PFSK-1 (cell line): ENCODE measurements at regions not wholly inside any gene's neighbourhood (a gene's known extent, or its start where the extent isn't known, plus 50 kb on each side); places are given as distances from the start of the nearest gene placed in this dataset.

Experiments used
- FOXP2 ChIP-seq: optimal IDR thresholded peaks from 2 replicates; pipeline ENCODE3; 2011; ENCODE audit warnings: borderline replicate concordance, control low read depth, inconsistent platforms; ENCODE audit not compliant: insufficient read depth; ENCODE audit errors: extremely low read length, extremely low read depth
- POLR2AphosphoS5 ChIP-seq: IDR thresholded peaks from 2 replicates; pipeline ENCODE4 v1.6.1; 2012; ENCODE audit warnings: low read depth, mild to moderate bottlenecking, control low read depth, low read length, moderate library complexity
- SIN3A ChIP-seq: IDR thresholded peaks from 2 replicates; pipeline ENCODE4 v1.6.1; 2012; ENCODE audit warnings: mild to moderate bottlenecking, low read length, moderate library complexity, borderline replicate concordance; ENCODE audit not compliant: insufficient read depth
- TAF1 ChIP-seq: IDR thresholded peaks from 2 replicates; pipeline ENCODE4 v1.6.1; 2012; ENCODE audit warnings: low read length, control low read depth, borderline replicate concordance; ENCODE audit not compliant: insufficient read depth
- TF ChIP-seq, protein P1 (sequence below), 2 experiments: IDR thresholded peaks; 2 replicates each; pipeline versions ENCODE4 v1.6.1 to v1.8.0; 2011 to 2012; ENCODE audit warnings: low read depth in 2 of 2, low read length in 2 of 2, control low read depth in 1 of 2, inconsistent platforms in 1 of 2, mild to moderate bottlenecking in 1 of 2, moderate library complexity in 1 of 2; ENCODE audit not compliant: insufficient read depth in 1 of 2

DNA sequence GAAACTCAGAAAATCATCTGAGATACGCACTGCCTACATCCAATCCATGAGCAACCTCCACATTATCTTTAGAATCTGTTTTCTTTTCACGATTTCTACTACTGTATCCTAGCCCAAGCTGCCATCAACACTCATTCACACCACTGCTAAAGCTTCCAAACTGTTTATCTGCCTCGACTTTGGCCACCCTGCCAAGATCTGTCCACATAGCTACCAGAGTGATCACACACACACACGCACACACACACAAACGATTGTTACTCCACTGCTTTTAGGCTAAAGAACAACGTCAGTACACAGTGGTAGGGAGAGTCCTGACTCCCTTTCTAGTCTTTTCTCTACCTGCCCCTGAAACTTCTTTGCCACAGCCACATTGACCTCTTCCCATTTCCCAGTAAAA lies 142.0 kb downstream of the CCDC71L start:
- TF ChIP-seq TAF1, result no peak
- no peak for TF ChIP-seq FOXP2
- TF ChIP-seq POLR2AphosphoS5, result no peak
- TF ChIP-seq, protein P1, sequence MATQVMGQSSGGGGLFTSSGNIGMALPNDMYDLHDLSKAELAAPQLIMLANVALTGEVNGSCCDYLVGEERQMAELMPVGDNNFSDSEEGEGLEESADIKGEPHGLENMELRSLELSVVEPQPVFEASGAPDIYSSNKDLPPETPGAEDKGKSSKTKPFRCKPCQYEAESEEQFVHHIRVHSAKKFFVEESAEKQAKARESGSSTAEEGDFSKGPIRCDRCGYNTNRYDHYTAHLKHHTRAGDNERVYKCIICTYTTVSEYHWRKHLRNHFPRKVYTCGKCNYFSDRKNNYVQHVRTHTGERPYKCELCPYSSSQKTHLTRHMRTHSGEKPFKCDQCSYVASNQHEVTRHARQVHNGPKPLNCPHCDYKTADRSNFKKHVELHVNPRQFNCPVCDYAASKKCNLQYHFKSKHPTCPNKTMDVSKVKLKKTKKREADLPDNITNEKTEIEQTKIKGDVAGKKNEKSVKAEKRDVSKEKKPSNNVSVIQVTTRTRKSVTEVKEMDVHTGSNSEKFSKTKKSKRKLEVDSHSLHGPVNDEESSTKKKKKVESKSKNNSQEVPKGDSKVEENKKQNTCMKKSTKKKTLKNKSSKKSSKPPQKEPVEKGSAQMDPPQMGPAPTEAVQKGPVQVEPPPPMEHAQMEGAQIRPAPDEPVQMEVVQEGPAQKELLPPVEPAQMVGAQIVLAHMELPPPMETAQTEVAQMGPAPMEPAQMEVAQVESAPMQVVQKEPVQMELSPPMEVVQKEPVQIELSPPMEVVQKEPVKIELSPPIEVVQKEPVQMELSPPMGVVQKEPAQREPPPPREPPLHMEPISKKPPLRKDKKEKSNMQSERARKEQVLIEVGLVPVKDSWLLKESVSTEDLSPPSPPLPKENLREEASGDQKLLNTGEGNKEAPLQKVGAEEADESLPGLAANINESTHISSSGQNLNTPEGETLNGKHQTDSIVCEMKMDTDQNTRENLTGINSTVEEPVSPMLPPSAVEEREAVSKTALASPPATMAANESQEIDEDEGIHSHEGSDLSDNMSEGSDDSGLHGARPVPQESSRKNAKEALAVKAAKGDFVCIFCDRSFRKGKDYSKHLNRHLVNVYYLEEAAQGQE (IDR thresholded peaks at IDR 0.05; ENCODE audit: insufficient read depth in 1 of 2, low read depth in 2 of 2, low read length in 2 of 2), result no peak
- no peak for TF ChIP-seq SIN3A

DNA sequence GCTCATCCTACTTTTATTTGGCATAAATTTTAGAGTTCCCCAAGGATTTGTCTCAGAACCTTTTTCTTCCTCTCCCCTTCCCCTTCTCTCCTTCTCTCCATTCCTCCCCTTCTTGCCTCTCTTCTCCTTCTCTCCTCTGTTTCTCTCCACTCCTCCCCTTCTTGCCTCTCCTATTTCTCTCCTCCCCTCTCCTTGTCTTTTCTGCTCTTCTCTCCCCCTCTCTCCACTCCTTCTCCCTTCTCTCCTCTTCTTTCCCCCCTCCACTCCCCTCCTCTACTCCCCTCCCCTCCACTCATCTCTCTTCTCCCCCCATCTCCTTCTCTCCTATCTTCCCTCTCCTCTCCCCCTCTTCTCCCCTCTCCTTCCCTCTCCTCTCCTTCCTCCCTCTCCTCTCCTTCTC lies 142.7 kb downstream of the CCDC71L start:
- TF ChIP-seq TAF1, result no peak
- TF ChIP-seq FOXP2, result no peak
- no peak for TF ChIP-seq POLR2AphosphoS5
- TF ChIP-seq SIN3A, result no peak
- TF ChIP-seq, protein P1 (IDR thresholded peaks at IDR 0.05; ENCODE audit: insufficient read depth in 1 of 2, low read depth in 2 of 2, low read length in 2 of 2), result no peak

DNA sequence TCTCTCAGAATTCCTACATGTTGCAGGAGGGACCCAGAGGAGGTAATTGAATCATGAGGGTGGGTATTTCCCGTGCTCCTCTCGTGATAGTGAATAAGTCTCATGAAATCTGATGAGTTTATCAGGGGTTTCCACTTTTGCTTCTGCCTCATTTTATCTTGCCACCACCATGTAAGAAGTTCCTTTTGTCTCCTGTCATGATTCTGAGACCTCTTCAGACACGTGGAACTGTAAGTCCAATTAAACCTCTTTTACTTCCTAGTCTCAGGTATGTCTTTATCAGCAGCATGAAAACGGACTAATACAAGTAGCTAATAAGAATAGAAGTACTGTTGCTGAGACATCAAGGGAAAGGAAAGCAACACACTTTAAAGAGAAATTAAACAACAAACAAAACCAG lies 143.4 kb downstream of the CCDC71L start:
- TF ChIP-seq, protein P1 (IDR thresholded peaks at IDR 0.05; ENCODE audit: insufficient read depth in 1 of 2, low read depth in 2 of 2, low read length in 2 of 2), result no peak
- TF ChIP-seq POLR2AphosphoS5, result no peak

DNA sequence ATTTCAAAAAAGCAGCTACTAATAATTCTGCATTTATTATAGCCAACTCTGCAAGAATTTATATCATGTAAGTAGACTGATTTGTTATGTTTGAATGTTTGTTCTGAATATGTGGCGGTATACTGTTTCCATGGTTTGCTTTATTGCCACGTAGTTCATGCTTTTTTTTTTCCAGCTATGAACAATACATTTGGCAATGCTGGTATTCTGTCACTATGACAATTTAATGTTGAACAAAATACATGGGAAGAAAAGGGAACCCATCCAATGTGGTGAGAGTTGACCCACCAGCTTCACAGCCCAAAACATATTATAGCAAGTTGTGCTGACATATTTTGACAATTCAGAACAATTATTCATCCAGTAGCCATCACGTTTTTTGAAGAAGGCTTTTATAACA lies 145.6 kb downstream of the CCDC71L start:
- no peak for TF ChIP-seq FOXP2

DNA sequence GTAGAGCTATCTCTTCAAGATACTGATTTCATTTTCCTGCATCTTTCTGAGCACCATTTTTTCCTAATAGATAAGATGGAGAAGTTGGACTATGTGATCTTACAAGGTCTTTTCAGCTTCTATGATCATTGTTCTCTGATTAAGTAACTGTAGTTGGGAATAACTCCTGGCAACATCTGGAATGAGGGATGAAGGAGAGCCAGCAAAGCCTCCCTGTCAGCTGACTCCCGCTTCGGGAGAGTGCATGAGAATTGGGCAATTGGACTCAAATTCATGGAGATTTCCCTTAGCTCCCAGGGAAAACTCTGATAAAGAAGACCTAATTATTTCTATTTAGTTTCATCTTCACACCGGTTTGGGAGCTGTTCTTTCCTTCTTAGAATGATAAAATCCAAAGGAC lies 146.1 kb downstream of the CCDC71L start:
- TF ChIP-seq POLR2AphosphoS5, result no peak

DNA sequence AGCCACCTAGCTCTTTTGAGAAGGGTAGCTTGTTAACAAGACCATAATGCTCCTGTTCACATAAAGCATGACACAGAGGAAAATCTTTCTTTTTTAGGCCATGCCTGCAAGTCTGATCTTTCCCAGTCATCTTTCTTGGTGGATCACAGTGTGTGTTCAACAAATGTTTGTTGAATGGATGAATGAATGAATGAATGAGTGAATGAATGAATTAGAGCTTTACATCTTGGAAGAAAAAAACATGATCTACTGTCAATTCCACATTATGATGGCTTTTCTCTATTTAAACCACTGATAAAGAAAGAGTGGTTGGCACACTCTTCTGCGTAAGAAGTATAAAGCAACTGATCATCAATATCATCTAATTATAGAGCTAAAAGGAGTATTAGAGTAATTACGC lies 148.7 kb downstream of the CCDC71L start:
- TF ChIP-seq, protein P1 (IDR thresholded peaks at IDR 0.05; ENCODE audit: insufficient read depth in 1 of 2, low read depth in 2 of 2, low read length in 2 of 2), result no peak
- TF ChIP-seq TAF1 (no peak), FOXP2 (no peak), POLR2AphosphoS5 (no peak), SIN3A (no peak)
